ENCODE measurements at regions not wholly inside any gene's neighbourhood (a gene's known extent, or its start where the extent isn't known, plus 50 kb on each side); places are given as distances from the start of the nearest gene placed in this dataset.
"Not testable (repeated sequence)": the region's sequence is repeated elsewhere in the genome, so short reads cannot be mapped to it uniquely, and the experiment has no call there.

DNA sequence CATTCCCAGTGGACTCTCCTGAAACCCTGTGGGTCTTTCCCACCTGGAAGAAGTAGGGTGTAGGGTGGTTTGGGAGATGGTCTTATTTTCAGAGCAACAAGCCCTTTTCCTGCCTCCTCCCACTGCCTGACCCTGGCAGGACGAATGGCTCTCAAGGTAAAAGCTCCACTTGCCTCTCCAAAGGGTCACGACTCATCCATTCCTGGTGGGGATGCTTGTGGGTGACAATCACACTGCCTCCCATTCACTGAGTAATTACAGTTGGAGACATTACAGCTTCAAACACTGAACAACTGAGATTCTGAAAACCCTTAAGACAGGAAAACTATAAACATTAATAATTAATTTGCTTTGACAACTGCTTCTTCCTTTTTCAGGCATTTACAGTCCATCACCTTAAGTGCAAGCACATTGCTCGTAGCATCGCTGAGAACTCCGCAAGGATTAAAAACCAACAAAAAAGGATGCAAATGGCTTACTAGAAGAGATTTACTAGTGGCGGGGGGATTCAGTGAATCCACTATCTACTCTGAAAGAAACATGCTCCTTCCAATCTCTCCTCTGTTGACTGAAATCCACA is 199.6 kb upstream of the IRS2 start:
- TF ChIP-seq, protein P1, sequence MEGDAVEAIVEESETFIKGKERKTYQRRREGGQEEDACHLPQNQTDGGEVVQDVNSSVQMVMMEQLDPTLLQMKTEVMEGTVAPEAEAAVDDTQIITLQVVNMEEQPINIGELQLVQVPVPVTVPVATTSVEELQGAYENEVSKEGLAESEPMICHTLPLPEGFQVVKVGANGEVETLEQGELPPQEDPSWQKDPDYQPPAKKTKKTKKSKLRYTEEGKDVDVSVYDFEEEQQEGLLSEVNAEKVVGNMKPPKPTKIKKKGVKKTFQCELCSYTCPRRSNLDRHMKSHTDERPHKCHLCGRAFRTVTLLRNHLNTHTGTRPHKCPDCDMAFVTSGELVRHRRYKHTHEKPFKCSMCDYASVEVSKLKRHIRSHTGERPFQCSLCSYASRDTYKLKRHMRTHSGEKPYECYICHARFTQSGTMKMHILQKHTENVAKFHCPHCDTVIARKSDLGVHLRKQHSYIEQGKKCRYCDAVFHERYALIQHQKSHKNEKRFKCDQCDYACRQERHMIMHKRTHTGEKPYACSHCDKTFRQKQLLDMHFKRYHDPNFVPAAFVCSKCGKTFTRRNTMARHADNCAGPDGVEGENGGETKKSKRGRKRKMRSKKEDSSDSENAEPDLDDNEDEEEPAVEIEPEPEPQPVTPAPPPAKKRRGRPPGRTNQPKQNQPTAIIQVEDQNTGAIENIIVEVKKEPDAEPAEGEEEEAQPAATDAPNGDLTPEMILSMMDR (IDR thresholded peaks at IDR 0.05): no peak

DNA sequence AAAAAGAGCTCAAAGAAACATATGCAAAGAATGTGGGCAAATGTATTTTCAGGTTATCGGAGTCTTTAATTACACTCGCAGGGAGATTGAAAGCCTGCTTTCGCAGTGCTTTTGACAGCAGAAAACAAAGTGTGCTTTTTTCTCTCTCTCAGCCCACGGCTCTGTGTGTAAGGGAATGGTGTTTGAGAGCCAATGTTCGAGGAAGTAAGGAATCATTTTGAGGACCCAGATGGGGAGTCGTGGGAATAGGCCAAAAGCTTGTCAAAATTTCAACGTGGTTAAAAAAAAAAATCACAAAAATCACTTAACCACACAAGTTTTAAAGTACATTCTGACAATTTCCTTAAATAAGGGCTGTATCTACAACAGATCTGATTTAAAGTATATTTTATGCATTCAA is 197.1 kb upstream of the IRS2 start:
- Mint-ChIP-seq H3K27ac (no peak overlapping the region), H3K4me1 (peaks cover 27% of the 10 kb centered on the region), H3K27me3 (ENCODE audit: low read depth, poor library complexity) (peaks cover 8% of the 10 kb centered on the region), H3K4me3 (no peak overlapping the region), H3K36me3 (ENCODE audit: low read depth) (no peaks in the 10 kb centered on the region), H3K9me3 (no peaks in the 10 kb centered on the region)
- DNase-seq: no peak
- TF ChIP-seq, protein P1 (IDR thresholded peaks at IDR 0.05): no peak

More for the DNA sequence above, 199.6 kb upstream of the IRS2 start:
- Mint-ChIP-seq H3K27me3 (ENCODE audit: low read depth, poor library complexity) (peaks cover 5% of the 10 kb centered on the region), H3K4me3 (no peak overlapping the region), H3K36me3 (ENCODE audit: low read depth) (no peaks in the 10 kb centered on the region), H3K4me1 (peaks cover 22% of the 10 kb centered on the region), H3K9me3 (no peaks in the 10 kb centered on the region), H3K27ac (peak overlapping the region; percentile 80)
- DNase-seq: no peak

DNA sequence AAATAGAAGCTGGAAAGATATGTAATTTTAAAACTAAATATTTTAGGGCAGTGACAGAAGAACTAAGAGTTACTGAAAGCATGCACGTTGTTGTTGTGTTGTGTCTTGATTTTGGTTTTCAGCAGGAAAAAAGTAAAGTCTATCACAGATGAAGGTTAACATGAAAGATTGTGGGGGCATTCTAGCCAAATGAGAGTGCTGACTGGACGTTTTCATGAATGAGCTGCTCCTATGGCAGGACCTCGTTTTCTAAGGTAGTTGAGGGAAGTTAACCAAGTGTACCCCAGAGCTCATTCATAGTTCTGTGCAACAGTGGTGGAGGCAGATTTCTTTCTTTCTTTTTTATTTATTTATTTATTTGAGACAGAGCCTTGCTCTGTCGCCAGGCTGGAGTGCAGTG is 194.6 kb upstream of the IRS2 start:
- Mint-ChIP-seq H3K27me3 (ENCODE audit: low read depth, poor library complexity) (peaks cover 8% of the 10 kb centered on the region), H3K36me3 (ENCODE audit: low read depth) (no peaks in the 10 kb centered on the region), H3K4me3 (no peak overlapping the region), H3K27ac (no peak overlapping the region), H3K4me1 (peaks cover 31% of the 10 kb centered on the region), H3K9me3 (no peaks in the 10 kb centered on the region)
- DNase-seq: no peak
- TF ChIP-seq, protein P1 (IDR thresholded peaks at IDR 0.05): no peak

DNA sequence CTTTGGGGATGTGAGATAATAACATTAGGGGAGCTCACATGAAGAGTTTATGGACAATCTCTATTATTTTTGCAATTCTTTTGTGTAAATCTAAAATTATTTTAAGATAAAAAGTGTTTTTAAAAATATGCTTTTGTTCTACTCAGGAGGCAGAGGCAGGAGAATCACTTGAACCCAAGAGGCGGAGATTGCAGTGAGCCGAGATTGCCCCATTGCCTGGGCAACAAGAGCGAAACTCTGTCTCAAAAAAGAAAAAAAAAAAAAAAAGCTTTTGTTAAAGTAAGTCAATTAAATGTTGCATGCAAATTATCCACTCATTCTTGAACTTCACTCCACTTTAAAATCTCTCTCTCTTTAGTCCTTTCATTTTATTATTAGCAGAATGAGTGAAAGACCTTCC is 193.3 kb upstream of the IRS2 start:
- H3K9me3 Mint-ChIP-seq; H3K36me3 Mint-ChIP-seq (ENCODE audit: low read depth); DNase-seq; H3K4me3 Mint-ChIP-seq; H3K27ac Mint-ChIP-seq: not testable (repeated sequence)
- Mint-ChIP-seq H3K27me3 (ENCODE audit: low read depth, poor library complexity) (peaks cover 12% of the 10 kb centered on the region), H3K4me1 (peaks cover 24% of the 10 kb centered on the region)

DNA sequence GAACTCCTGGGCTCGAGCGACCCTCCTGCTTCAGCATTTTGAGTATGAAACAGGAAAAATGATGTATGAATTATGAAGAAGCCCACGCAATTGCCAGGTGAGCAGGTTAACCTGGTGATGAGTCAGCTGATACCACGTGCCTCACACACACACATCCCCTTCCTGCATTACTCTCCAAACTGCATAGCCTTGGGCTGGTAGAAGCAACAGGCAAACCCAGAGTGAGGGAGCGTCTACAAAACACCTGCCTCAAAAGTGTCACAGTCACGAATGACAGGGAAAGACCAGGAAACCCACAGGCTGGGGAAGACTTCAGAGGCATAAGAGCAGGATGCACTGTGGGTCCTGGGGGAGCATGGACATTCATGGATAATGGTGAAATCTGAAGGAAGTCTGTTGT is 192.8 kb upstream of the IRS2 start:
- Mint-ChIP-seq H3K36me3 (ENCODE audit: low read depth) (no peaks in the 10 kb centered on the region), H3K27ac (no peak overlapping the region), H3K9me3 (no peaks in the 10 kb centered on the region), H3K4me3 (no peak overlapping the region), H3K27me3 (ENCODE audit: low read depth, poor library complexity) (peaks cover 12% of the 10 kb centered on the region), H3K4me1 (peaks cover 24% of the 10 kb centered on the region)
- DNase-seq: no peak
- TF ChIP-seq, protein P1 (IDR thresholded peaks at IDR 0.05): no peak

DNA sequence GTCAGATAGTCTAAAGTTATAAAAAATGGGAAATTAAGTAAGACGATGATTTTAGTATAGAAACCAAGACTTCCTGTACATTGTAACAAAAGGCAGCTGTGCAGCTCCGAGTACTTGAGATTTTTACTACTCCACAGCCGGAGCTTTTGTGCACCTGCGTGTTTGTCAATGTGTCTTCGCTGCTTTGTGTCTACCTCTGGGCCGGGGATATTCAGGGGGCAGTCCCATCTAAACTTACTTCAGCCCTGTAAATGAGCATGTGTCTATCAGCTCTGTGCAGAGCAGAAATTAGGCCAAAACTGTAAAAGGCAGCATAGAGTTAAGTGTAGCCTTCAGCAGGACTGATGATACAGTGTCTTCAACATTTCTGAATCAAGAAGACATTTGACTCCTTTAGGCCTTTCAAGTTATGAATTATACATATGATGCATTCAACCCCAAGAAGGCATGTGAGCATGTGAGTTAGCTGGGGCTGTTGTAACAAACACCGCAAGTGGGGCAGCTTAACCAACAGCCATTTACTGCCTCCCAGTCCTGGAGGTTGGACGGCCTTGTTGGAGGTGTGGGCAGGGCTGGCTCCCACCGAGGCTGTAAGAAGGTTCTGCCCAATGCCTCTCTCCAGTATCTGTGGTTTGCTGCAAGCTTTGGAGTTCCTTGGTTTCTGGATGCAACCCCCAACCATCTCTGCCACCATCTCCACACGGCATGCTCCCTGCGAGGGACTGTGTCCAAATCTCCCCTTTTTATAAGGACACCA is 191.0 kb upstream of the IRS2 start:
- no peak overlapping the region for H3K4me3 Mint-ChIP-seq
- H3K4me1 Mint-ChIP-seq: peaks cover 18% of the 10 kb centered on the region
- H3K27ac Mint-ChIP-seq: no peak overlapping the region
- TF ChIP-seq, protein P1 (IDR thresholded peaks at IDR 0.05): no peak
- no peaks in the 10 kb centered on the region for H3K9me3 Mint-ChIP-seq
- H3K36me3 Mint-ChIP-seq (ENCODE audit: low read depth): no peaks in the 10 kb centered on the region
- DNase-seq: no peak
- peaks cover 16% of the 10 kb centered on the region for H3K27me3 Mint-ChIP-seq (ENCODE audit: low read depth, poor library complexity)

All from nephron progenitor cell (in vitro differentiated cells).